Colonic mucosa (tissue), 4 donors: ENCODE measurements at regions not wholly inside any gene's neighbourhood (a gene's known extent, or its start where the extent isn't known, plus 50 kb on each side); places are given as distances from the start of the nearest gene placed in this dataset.

Experiments
- DNase-seq: peaks from one replicate; pipeline ENCODE4 v3.0.0-alpha.2; 2020
- H3K27ac ChIP-seq: fragments of 200-600 bp; one replicate; pipeline ENCODE4 v1.8.0; 2021
- H3K27me3 ChIP-seq: fragments of 200-600 bp; one replicate; pipeline ENCODE4 v1.8.0; 2021
- H3K36me3 ChIP-seq: fragments of 200-600 bp; one replicate; pipeline ENCODE4 v1.8.0; 2021
- H3K4me1 ChIP-seq: fragments of 200-600 bp; one replicate; pipeline ENCODE4 v1.8.0; 2021; ENCODE audit warnings: mild to moderate bottlenecking
- H3K4me3 ChIP-seq: fragments of 200-600 bp; one replicate; pipeline ENCODE4 v1.8.0; 2021
- H3K9ac ChIP-seq, 2 donors: one replicate each; pipeline ENCODE4 v1.7.0; 2013; ENCODE audit warnings: control low read depth in 2 of 2, low read depth in 2 of 2, low read length in 2 of 2
- H3K9me3 ChIP-seq: fragments of 200-600 bp; one replicate; pipeline ENCODE4 v1.8.0; 2021
- intact Hi-C: fragments of 100-400 bp; cut with DNase I; formaldehyde crosslinking; loops from one replicate; pipeline ENCODE4 v1.14.1; 2022
- TF ChIP-seq, protein P1 (sequence below): fragments of 200-600 bp; IDR thresholded peaks from one replicate; pipeline ENCODE4 v1.8.0; 2022; ENCODE audit warnings: antibody characterized with exemption, mild to moderate bottlenecking
- donor health status: healthy.
- donor health status: DM: no; HTN: no; CAD: no.
- donor health status: DM: no; HTN: no; CAD: no.

DNA sequence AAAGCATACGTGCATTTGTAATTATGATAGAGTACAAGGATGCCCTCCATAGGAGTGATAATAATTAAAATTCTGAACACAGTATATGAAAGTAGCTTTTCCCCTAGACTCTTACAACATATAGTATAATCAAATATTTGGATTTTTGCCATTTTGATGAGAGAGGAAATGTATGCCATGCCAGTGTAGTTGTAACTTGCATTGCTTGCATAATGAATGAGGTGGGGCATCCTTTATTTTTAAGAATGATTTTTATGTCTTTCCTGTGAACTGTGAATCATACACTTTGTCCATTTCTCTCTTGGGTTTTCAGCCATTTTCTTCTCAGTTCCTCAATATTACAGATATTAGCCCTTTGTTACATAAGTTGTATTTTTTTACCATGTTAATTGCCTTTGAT lies 197.5 kb downstream of the SCG2 start:
- no peak overlapping the region for H3K4me3 ChIP-seq
- intact Hi-C loops: no loop called here

DNA sequence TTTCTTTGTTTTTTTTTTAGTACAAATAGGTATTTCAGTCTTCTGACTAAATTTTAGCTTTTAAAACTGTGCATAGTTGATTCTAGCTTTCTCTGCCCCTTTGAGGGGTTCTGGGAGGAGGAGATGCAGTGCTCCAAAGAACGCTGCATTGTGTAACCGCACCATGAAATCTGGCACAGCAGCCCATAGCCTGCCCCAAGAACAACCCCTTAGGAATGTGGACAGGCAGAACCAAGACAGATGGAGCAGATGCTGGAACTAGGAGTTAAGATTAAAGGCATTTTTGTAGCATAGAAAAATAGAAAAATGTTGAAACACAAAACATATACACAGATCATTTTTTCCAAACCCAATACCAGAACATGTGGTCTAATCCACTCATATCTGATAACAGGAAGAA lies 187.5 kb downstream of the SCG2 start:
- intact Hi-C loops: no loop called here
- no peak overlapping the region for H3K27ac ChIP-seq
- no peak overlapping the region for H3K4me3 ChIP-seq
- no peaks in the 10 kb centered on the region for H3K4me1 ChIP-seq
- TF ChIP-seq, protein P1, sequence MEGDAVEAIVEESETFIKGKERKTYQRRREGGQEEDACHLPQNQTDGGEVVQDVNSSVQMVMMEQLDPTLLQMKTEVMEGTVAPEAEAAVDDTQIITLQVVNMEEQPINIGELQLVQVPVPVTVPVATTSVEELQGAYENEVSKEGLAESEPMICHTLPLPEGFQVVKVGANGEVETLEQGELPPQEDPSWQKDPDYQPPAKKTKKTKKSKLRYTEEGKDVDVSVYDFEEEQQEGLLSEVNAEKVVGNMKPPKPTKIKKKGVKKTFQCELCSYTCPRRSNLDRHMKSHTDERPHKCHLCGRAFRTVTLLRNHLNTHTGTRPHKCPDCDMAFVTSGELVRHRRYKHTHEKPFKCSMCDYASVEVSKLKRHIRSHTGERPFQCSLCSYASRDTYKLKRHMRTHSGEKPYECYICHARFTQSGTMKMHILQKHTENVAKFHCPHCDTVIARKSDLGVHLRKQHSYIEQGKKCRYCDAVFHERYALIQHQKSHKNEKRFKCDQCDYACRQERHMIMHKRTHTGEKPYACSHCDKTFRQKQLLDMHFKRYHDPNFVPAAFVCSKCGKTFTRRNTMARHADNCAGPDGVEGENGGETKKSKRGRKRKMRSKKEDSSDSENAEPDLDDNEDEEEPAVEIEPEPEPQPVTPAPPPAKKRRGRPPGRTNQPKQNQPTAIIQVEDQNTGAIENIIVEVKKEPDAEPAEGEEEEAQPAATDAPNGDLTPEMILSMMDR: no peak
- no peaks in the 10 kb centered on the region for H3K27me3 ChIP-seq
- no peak for DNase-seq
- no peaks in the 10 kb centered on the region for H3K36me3 ChIP-seq
- H3K9me3 ChIP-seq: no peaks in the 10 kb centered on the region
- no peak overlapping the region for H3K9ac ChIP-seq

More for the DNA sequence above, 197.5 kb downstream of the SCG2 start:
- Histone ChIP-seq H3K27me3 (no peaks in the 10 kb centered on the region), H3K4me1 (no peaks in the 10 kb centered on the region), H3K36me3 (no peaks in the 10 kb centered on the region), H3K9ac (no peak overlapping the region), H3K9me3 (no peaks in the 10 kb centered on the region), H3K27ac (no peak overlapping the region)
- no peak for DNase-seq
- TF ChIP-seq, protein P1: no peak

DNA sequence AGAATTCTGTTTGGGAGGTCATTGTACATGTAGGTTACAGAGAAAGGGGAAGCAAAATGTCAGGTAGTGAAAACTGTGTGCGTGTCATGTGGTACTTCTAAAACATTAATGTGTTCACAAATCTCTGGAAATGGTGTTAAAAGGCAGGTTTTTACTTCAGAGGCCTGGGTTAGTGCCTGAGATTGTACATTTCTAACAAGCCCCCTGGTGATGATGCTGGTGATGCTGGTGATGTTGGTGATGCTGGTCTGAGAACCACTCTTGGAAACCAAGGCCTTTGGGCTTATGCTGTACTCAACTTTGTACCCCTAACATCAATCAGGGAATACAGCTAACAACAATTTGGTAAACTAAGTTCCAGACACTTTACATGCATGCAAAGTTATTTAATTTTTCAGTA lies 187.1 kb downstream of the SCG2 start:
- Histone ChIP-seq H3K4me1 (no peaks in the 10 kb centered on the region), H3K27me3 (no peaks in the 10 kb centered on the region), H3K27ac (no peak overlapping the region), H3K4me3 (no peak overlapping the region), H3K9me3 (no peaks in the 10 kb centered on the region), H3K9ac (no peak overlapping the region), H3K36me3 (no peaks in the 10 kb centered on the region)
- DNase-seq: no peak
- TF ChIP-seq, protein P1: no peak
- intact Hi-C loops: no loop called here

DNA sequence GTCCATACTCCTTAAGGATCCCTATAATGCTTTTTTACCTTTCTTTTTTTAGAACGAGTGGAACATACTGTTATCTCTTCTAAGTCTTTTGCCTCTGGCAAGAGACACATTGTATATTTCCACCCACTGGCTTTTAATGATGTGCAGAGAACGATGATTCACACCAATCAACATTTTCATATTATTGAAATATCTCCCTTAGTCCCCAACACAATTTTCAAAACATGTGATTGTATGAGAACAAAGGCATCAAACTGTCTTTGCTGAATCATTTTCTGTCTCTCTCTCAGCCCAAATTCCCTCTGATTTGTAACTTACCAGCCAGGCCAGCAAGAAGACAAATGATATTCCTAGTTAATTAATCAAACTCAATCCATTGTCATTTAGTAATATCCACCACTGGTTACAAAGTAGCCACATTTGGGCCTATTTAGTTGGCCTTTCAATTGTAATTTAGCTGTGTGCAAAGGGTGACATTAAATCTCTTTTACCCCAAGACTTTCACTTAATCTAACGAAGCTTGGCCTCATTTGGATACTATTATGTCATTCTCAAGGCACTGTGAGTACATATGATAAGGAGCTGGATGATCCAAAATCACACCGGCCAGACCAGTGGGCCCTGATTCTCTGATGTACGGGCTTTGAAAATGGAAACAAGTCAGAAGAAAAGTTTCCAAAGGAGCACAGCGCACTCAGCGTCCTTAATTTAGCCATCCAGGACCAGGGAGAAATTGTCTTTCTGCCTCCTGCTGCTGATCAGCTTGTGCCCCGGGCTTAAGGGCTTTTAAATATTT lies 185.1 kb downstream of the SCG2 start:
- H3K4me3 ChIP-seq: no peak overlapping the region
- no peaks in the 10 kb centered on the region for H3K36me3 ChIP-seq
- no peaks in the 10 kb centered on the region for H3K9me3 ChIP-seq
- H3K4me1 ChIP-seq: no peaks in the 10 kb centered on the region
- no peak for DNase-seq
- intact Hi-C loops: no loop called here
- no peak overlapping the region for H3K9ac ChIP-seq
- no peak overlapping the region for H3K27ac ChIP-seq
- TF ChIP-seq, protein P1: no peak
- no peaks in the 10 kb centered on the region for H3K27me3 ChIP-seq

GRCh38 chr2:223418131-223418530 lies 184.0 kb downstream of the SCG2 start:
- Histone ChIP-seq H3K36me3 (no peaks in the 10 kb centered on the region), H3K27ac (no peak overlapping the region), H3K4me3 (no peak overlapping the region), H3K9ac (no peak overlapping the region), H3K4me1 (no peaks in the 10 kb centered on the region), H3K27me3 (no peaks in the 10 kb centered on the region), H3K9me3 (no peaks in the 10 kb centered on the region)
- TF ChIP-seq, protein P1: no peak
- DNase-seq: no peak
- intact Hi-C loops: no loop called here
